Thyroid gland (tissue), 4 donors: ENCODE measurements at regions not wholly inside any gene's neighbourhood (a gene's known extent, or its start where the extent isn't known, plus 50 kb on each side); places are given as distances from the start of the nearest gene placed in this dataset.

ENCODE experiments used
- CTCF ChIP-seq, 6 experiments: fragments of 200-600 bp in 3 of 6; fragments of 450-650 bp in 3 of 6; sonication (generic) in 3 of 6; IDR thresholded peaks; one replicate each; pipeline ENCODE4 v1.5.1; 2016 to 2019; ENCODE audit warnings: antibody characterized with exemption in 6 of 6, mild to moderate bottlenecking in 2 of 6, inconsistent platforms in 1 of 6, moderate library complexity in 1 of 6
- POLR2A ChIP-seq, 2 donors: fragments of 450-650 bp; IDR thresholded peaks; one replicate each; pipeline ENCODE4 v1.6.1; 2017; ENCODE audit warnings: antibody characterized with exemption in 2 of 2, mild to moderate bottlenecking in 2 of 2, moderate library complexity in 1 of 2

- no peak for TF ChIP-seq CTCF (IDR thresholded peaks at IDR 0.05)
- no peak for TF ChIP-seq POLR2A (IDR thresholded peaks at IDR 0.05)
Measured at GRCh38 chr13:22198001-22198400, 527.1 kb downstream of the FGF9 start.
